ENCODE measurements at regions not wholly inside any gene's neighbourhood (a gene's known extent, or its start where the extent isn't known, plus 50 kb on each side); places are given as distances from the start of the nearest gene placed in this dataset.

- TF ChIP-seq ZNF462 (CRISPR knock-in tag; IDR thresholded peaks at IDR 0.05): no peak
Measured at GRCh38 chr20:10857352-10858070, 183.7 kb upstream of the JAG1 start (continued).

- Mint-ChIP-seq H3K4me3 (no peak overlapping the region), H3K9me3 (no peaks in the 10 kb centered on the region), H3K27me3 (ENCODE audit: insufficient read depth, low read depth, poor library complexity) (no peaks in the 10 kb centered on the region), H3K4me1 (peaks cover 4% of the 10 kb centered on the region; the same call in 2 of the 3 replicates), H3K27ac (no peak overlapping the region), H3K36me3 (ENCODE audit: low read depth) (no peaks in the 10 kb centered on the region)
- H4K20me1 ChIP-seq (replicated peaks; ENCODE audit: insufficient read depth): no peaks in the 10 kb centered on the region
- no peak overlapping the region for H3K27ac ChIP-seq (ENCODE audit: low read depth)
- no peak overlapping the region for H2AFZ ChIP-seq
- DNase-seq (ENCODE audit: low spot score) (no peak), ATAC-seq (no peak)
- H3K27me3 ChIP-seq (ENCODE audit: insufficient read depth): no peaks in the 10 kb centered on the region
- H3F3A ChIP-seq (replicated peaks; ENCODE audit: low read depth): no peaks in the 10 kb centered on the region
- no peaks in the 10 kb centered on the region for H3K79me2 ChIP-seq (replicated peaks; ENCODE audit: insufficient read depth)
- no peak for TF ChIP-seq JUNB (IDR thresholded peaks at IDR 0.05; ENCODE audit: unreplicated experiment)
- no peak overlapping the region for H3K4me2 ChIP-seq
- H3K9me2 ChIP-seq (ENCODE audit: insufficient read depth): 0 out of 2 replicates have a peak, but pooled peaks cover 9% of the 10 kb centered on the region
- peaks cover 9% of the 10 kb centered on the region; the same call in 1 of the 2 replicates for H3K4me1 ChIP-seq (ENCODE audit: insufficient read depth)
- H3K4me3 ChIP-seq: no peak overlapping the region
- H3K36me3 ChIP-seq (ENCODE audit: insufficient read depth): no peaks in the 10 kb centered on the region
Measured at GRCh38 chr20:10861090-10861489, 187.3 kb upstream of the JAG1 start.

DNA sequence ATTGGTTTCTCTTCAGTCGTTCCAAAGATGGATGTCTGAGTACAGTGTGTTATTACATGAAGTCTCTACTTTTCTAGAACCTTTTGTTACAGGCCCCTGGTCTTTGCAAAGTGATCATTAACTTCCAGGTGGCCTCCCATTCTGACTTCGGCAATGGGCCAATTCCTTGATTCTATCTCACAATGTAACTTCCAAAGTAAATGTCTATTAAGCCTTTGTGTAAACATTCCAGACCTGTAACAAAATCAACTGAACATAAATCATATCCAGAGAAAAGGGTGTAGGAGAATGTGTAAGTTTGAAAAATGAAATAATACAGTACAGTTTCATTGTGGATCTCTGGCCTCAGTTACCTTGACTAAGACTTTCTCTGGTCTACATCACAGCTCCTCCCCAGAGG, 187.8 kb upstream of the JAG1 start:
- no peak overlapping the region for H3K4me3 Mint-ChIP-seq
- TF ChIP-seq, protein P1, sequence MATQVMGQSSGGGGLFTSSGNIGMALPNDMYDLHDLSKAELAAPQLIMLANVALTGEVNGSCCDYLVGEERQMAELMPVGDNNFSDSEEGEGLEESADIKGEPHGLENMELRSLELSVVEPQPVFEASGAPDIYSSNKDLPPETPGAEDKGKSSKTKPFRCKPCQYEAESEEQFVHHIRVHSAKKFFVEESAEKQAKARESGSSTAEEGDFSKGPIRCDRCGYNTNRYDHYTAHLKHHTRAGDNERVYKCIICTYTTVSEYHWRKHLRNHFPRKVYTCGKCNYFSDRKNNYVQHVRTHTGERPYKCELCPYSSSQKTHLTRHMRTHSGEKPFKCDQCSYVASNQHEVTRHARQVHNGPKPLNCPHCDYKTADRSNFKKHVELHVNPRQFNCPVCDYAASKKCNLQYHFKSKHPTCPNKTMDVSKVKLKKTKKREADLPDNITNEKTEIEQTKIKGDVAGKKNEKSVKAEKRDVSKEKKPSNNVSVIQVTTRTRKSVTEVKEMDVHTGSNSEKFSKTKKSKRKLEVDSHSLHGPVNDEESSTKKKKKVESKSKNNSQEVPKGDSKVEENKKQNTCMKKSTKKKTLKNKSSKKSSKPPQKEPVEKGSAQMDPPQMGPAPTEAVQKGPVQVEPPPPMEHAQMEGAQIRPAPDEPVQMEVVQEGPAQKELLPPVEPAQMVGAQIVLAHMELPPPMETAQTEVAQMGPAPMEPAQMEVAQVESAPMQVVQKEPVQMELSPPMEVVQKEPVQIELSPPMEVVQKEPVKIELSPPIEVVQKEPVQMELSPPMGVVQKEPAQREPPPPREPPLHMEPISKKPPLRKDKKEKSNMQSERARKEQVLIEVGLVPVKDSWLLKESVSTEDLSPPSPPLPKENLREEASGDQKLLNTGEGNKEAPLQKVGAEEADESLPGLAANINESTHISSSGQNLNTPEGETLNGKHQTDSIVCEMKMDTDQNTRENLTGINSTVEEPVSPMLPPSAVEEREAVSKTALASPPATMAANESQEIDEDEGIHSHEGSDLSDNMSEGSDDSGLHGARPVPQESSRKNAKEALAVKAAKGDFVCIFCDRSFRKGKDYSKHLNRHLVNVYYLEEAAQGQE (IDR thresholded peaks at IDR 0.05; ENCODE audit: unreplicated experiment): no peak
- TF ChIP-seq EZH2 (IDR thresholded peaks at IDR 0.05; ENCODE audit: low read depth, unreplicated experiment) (no peak), ZNF114 (CRISPR knock-in tag; IDR thresholded peaks at IDR 0.05) (no peak), POLR2AphosphoS5 (IDR thresholded peaks at IDR 0.05; ENCODE audit: low read depth) (no peak), STAT1 (IDR thresholded peaks at IDR 0.05; ENCODE audit: unreplicated experiment) (no peak)
- TF ChIP-seq, protein P2, sequence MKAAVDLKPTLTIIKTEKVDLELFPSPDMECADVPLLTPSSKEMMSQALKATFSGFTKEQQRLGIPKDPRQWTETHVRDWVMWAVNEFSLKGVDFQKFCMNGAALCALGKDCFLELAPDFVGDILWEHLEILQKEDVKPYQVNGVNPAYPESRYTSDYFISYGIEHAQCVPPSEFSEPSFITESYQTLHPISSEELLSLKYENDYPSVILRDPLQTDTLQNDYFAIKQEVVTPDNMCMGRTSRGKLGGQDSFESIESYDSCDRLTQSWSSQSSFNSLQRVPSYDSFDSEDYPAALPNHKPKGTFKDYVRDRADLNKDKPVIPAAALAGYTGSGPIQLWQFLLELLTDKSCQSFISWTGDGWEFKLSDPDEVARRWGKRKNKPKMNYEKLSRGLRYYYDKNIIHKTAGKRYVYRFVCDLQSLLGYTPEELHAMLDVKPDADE (IDR thresholded peaks at IDR 0.05): no peak

More for the DNA sequence above, 187.8 kb upstream of the JAG1 start:
- Histone ChIP-seq H3K4me2 (no peak overlapping the region), H3K4me3 (no peak overlapping the region), H3K36me3 (ENCODE audit: insufficient read depth) (no peaks in the 10 kb centered on the region), H4K20me1 (replicated peaks; ENCODE audit: insufficient read depth) (no peaks in the 10 kb centered on the region), H2AFZ (no peak overlapping the region), H3F3A (replicated peaks; ENCODE audit: low read depth) (no peaks in the 10 kb centered on the region), H3K27me3 (ENCODE audit: insufficient read depth) (no peaks in the 10 kb centered on the region), H3K4me1 (ENCODE audit: insufficient read depth) (peaks cover 9% of the 10 kb centered on the region; the same call in 1 of the 2 replicates), H3K27ac (ENCODE audit: low read depth) (no peak overlapping the region), H3K9me2 (ENCODE audit: insufficient read depth) (0 out of 2 replicates have a peak, but pooled peaks cover 9% of the 10 kb centered on the region), H3K79me2 (replicated peaks; ENCODE audit: insufficient read depth) (no peaks in the 10 kb centered on the region)
- no peak for DNase-seq (ENCODE audit: low spot score)
- H3K27ac Mint-ChIP-seq: no peak overlapping the region
- H3K36me3 Mint-ChIP-seq (ENCODE audit: low read depth): no peaks in the 10 kb centered on the region
- no peaks in the 10 kb centered on the region for H3K9me3 Mint-ChIP-seq
- no peaks in the 10 kb centered on the region for H3K27me3 Mint-ChIP-seq (ENCODE audit: insufficient read depth, low read depth, poor library complexity)
- H3K4me1 Mint-ChIP-seq: peaks cover 4% of the 10 kb centered on the region; the same call in 2 of the 3 replicates
- ATAC-seq: no peak

Data from GM23338 (cell line).